Fibroblast of lung (primary cell): ENCODE measurements at regions not wholly inside any gene's neighbourhood (a gene's known extent, or its start where the extent isn't known, plus 50 kb on each side); places are given as distances from the start of the nearest gene placed in this dataset.
"Not testable (repeated sequence)": the region's sequence is repeated elsewhere in the genome, so short reads cannot be mapped to it uniquely, and the experiment has no call there.

Experiments
- EZH2 ChIP-seq: IDR thresholded peaks from 2 replicates; pipeline ENCODE4 v1.5.1; 2012; ENCODE audit warnings: low read length, control low read depth, mild to moderate bottlenecking; ENCODE audit errors: missing control alignments
- TF ChIP-seq, protein P1 (sequence below), 2 donors: IDR thresholded peaks in 1 of 2; conservative IDR thresholded peaks in 1 of 2; 1 replicate in 1 of 2; 2 replicates in 1 of 2; pipeline ENCODE4 v1.5.1; 2011 to 2012; ENCODE audit warnings: low read length in 2 of 2, control low read depth in 1 of 2, inconsistent platforms in 1 of 2, low read depth in 1 of 2, mild to moderate bottlenecking in 1 of 2

DNA sequence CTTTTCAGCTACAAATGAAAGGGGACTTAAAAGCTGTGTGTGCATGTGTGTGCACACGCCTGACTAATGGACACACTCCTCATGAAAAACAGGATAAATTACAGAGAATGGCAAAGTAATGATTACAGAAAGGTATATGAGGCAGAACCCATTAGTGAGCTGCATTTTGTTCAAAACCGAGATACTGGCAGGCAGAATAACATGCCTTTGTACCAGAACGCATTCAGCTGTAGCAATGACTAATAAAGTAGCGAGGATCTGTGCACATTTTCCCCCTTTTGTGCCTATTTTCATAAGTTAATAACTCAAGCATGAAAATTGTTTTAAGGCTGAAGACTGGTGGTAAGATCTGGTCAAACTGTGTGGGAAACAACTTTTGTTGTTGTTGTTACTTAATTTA lies 165.7 kb upstream of the PLGLB2 start:
- TF ChIP-seq, protein P1, sequence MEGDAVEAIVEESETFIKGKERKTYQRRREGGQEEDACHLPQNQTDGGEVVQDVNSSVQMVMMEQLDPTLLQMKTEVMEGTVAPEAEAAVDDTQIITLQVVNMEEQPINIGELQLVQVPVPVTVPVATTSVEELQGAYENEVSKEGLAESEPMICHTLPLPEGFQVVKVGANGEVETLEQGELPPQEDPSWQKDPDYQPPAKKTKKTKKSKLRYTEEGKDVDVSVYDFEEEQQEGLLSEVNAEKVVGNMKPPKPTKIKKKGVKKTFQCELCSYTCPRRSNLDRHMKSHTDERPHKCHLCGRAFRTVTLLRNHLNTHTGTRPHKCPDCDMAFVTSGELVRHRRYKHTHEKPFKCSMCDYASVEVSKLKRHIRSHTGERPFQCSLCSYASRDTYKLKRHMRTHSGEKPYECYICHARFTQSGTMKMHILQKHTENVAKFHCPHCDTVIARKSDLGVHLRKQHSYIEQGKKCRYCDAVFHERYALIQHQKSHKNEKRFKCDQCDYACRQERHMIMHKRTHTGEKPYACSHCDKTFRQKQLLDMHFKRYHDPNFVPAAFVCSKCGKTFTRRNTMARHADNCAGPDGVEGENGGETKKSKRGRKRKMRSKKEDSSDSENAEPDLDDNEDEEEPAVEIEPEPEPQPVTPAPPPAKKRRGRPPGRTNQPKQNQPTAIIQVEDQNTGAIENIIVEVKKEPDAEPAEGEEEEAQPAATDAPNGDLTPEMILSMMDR (conservative IDR thresholded peaks at IDR 0.05 in 1 of 2, IDR thresholded peaks at IDR 0.05 in 1 of 2; ENCODE audit: low read depth in 1 of 2, low read length in 2 of 2), result not testable (repeated sequence)
- not testable (repeated sequence) for TF ChIP-seq EZH2
